GM12892 (cell line): ENCODE measurements at regions not wholly inside any gene's neighbourhood (a gene's known extent, or its start where the extent isn't known, plus 50 kb on each side); places are given as distances from the start of the nearest gene placed in this dataset.

Experiments used
- POLR2A ChIP-seq: IDR thresholded peaks from 2 replicates; pipeline ENCODE4 v1.6.1; 2011; ENCODE audit warnings: low read depth, low read length, control low read depth
- POLR2AphosphoS5 ChIP-seq: IDR thresholded peaks from 2 replicates; pipeline ENCODE4 v1.6.1; 2011; ENCODE audit warnings: low read depth, low read length, control low read depth

DNA sequence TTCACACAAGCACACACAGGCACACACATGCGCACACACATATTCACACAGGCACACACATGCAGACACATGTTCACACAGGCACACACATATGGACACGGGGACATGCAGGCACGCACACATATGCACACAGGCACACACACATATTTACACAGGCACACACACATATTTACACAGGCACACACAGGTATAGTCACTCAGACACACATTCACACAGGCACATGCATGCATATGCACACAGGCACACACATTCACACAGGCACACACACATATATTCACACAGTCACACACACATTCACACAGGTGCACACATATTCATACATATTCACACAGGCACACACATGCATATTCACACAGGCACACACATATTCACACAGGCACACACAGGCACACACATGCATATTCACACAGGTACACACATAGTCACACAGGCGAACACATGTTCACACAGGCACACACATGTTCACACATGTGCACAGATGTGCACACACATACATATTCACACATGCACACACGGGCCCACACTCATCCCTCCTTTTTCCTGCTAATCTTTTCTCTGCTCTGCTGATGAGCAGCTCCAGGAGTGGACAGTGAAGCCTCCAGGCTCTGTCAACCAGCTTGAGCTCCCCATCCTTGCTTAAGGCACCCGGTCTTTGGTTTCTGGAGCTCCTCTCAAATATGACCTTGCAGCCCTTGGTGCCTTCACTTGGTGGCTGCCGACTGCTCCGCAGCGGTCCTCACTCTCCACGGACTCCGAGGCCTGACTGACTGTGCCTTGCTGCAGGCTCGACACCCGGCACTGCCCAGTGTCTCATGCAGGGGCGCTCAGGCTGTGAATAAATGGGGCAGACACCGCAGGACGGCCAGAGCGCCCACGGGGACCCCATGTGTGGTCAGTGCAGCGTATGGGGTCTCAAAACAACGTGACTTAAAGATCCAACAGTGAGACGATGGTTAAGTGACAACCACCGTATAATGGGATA lies 581.2 kb upstream of the MGMT start:
- TF ChIP-seq POLR2AphosphoS5 (no peak), POLR2A (no peak)
